GM21526 (cell line): ENCODE measurements at regions not wholly inside any gene's neighbourhood (a gene's known extent, or its start where the extent isn't known, plus 50 kb on each side); places are given as distances from the start of the nearest gene placed in this dataset.
"Not testable (repeated sequence)": the region's sequence is repeated elsewhere in the genome, so short reads cannot be mapped to it uniquely, and the experiment has no call there.

Source experiments
- ATAC-seq: cut with Tn5 transposase; IDR thresholded peaks from one replicate; pipeline ENCODE4 v1.9.1; 2021; ENCODE audit warnings: moderate library complexity; ENCODE audit not compliant: unreplicated experiment, low FRiP score

DNA sequence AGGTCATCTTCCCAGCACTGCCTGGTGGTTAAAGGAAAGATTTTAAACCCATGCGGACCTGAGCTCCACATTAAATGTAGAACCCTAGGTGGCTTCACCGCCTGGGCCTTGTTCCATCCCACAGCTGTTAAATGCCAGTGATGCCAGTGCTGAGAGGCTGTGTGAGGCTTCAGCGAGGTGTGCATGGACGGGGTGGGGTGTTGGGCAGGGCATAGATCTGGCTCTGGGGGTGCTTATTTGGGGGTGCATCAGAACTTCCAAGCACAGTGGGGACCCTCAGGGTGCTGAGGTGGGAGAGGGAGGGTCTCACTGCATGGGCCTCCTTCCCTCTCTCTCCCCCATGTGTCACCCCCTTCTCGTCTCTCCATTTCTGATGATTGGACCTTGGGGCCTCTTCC is 90.1 kb upstream of the B3GAT1 start:
- ATAC-seq = no peak

DNA sequence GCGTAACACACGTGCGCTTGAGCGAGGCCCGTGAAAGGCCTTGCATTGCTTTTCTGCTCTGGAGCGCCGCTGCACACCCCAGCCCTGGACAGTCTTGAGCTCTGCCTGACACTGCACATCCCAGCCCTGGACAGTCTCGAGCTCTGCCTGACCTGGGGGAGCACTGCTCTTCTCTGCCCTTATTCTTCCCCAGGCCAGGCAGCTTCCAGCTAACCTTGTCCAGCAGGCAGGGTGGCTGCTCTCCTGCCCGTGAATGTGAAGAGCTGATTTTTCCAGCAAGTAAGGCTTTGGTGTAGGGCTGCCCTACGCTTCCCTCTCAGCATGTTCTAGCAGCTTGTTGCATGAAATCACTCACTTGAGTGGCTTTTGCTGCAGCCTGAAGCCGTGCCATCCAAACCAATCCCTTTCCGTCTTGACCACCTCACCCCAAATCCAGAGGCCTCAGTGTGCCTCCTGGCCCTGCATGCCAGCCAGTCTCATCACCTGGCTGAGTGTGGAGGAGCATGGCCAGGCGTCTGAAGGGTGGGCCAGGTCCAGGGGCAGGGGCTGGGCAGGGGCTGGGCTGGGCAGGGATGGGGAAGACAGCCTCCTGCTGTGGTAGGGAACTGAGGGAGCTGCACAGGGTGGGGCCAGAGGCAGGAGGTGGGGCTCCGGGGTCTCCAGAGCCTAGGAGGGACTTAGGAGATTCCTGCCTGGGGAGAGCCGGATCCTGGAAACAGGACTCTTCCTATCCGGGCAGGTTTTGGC is 89.5 kb upstream of the B3GAT1 start:
- no peak for ATAC-seq

DNA sequence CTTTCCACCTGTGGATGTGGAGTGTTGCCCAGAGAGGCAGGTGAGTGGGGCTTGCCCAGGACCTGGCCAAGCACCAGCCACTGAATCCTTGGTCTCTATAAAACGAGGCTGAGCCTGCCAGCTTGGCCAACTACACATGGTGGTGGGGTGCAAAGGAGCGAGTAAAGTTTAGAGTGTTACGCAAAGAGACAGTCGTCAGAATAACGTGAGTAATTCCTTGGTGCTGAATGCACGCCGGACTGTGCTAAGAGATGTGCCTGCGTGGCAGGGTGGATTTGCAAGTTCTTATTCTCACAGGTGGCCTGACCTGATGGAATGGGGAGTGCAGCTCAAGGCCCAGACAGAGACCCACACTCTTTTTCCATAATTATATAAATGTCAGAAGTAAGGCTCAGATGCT is 88.6 kb upstream of the B3GAT1 start:
- no peak for ATAC-seq

DNA sequence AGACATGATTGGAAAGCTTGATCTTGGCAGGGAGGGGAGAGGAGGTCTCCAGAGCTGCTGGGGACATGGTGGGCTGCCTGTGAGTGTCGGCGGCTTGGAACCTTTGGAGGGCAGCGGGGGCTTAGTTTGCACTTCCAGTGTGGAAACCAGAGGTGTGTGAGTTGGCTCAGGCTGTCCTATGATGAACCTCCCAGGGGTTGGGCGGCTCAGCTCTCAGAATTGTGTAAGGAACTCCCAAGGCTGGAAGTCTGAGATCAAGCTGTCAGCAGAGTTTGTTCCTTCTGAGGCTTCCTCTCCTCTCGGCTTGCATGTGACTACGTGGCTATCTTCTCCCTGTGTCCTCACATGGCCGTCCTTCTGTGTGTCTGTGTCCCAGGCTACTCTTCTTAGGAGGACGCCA is 87.9 kb upstream of the B3GAT1 start:
- ATAC-seq = no peak

DNA sequence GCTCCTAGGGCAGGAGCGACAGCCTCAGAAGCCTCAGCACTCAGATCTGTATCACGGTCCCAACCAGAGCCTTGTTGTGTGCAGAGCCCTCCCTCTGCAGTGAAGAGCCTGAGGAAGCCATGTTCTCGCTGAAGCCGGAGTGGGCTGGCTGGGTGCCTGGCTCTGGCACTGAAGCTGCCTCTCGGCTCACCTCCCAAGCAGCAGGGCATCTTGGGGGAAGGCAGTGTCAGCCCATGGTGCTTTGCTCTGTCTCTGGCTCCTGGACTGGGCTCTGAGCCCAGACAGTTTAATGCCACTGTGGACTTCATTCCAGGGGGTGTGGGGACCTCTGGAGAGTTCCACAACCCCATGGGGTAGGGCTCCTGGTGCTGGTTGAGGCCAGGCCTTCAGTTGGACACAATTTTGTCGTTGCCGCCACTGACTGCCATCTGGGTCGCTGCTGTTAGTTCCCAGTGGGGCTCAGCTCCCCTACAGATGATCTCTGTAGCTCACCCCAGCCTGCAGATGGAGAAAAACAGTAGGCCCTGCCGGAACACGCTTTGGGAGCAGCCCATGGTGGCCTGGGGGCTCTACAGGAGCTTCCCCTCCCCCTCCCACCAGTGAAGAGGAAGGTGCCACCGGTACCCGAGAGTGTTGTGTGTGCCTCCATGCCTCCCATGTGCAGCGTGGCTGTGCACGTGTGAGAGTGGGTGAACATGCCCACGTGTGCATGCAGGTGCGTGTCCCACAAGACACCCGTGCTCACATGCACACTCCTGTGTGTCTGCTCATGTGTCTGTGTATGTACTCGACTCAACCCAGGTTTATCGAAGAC is 86.5 kb upstream of the B3GAT1 start:
- no peak for ATAC-seq

DNA sequence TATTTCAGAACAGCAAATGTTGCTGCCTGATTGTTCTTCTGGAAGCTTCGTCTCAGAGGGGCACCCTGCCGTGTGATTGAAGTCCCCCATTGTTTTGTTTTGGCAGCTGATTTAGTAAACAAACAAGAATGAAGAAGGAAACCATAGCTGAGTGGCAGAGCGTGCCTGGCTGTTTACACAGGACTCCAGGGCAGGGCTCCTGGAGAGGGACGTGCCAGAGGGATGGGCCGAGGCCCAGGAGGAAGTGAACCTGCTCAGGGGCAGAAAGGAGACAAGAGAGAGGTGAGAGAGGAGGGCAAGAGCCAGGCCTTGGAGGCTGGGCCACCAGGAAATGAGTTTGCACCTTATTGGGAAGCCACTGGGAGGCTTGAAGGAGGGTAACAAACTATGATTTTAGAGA is 85.5 kb upstream of the B3GAT1 start:
- no peak for ATAC-seq

DNA sequence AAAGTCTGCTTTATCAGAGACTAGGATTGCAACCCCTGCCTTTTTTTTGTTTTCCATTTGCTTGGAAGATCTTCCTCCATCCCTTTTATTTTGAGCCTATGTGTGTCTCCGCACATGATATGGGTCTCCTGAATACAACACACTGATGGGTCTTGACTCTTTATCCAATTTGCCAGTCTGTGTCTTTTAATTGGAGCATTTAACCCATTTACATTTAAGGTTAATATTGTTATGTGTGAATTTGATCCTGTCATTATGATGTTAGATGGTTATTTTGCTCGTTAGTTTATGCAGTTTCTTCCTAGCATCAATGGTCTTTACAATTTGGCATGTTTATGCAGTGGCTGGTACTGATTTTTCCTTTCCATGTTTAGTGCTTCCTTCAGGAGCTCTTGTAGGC is 84.0 kb upstream of the B3GAT1 start:
- ATAC-seq = not testable (repeated sequence)

DNA sequence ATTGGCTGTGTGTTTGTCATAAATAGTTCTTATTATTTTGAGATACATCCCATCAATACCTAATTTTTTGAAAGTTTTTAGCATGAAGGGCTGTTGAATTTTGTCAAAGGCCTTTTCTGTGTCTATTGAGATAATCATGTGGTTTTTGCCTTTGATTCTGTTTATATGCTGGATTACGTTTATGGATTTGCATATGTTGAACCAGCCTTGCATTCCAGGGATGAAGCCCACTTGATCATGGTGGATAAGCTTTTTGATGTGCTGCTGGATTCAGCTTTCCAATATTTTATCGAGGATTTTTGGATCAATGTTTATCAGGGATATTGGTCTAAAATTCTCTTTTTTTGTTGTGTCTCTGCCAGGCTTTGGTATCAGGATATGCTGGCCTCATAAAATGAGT is 82.4 kb upstream of the B3GAT1 start:
- ATAC-seq = not testable (repeated sequence)

DNA sequence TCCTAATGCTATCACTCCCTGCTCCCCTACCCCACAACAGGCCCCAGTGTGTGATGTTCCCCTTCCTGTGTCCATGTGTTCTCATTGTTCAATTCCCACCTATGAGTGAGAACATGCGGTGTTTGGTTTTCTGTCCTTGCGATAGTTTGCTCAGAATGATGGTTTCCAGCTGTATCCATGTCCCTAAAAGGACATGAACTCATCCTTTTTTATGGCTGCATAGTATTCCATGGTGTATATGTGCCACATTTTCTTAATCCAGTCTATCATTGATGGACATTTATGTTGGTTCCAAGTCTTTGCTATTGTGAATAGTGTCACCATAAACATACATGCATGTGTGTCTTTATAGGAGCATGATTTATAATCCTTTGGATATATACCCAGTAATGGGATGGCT is 80.4 kb upstream of the B3GAT1 start:
- not testable (repeated sequence) for ATAC-seq

DNA sequence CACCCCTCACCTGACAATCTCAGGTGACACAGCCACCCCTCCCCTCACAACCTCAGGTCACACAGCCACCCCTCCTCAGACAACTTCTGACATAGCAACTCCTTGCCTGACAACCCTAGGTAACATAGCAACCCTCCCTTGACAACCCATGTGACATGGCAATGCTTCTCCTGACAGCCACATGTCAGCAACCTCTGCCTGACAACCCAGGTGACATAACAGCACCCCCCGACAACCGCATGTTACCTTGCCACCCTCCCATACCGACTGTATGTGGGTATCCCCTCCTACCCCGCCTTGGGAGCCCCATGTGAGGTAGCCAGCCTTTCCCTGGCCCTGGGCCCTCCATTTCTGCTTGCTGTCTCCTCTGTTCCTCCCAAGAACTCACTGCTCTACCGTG is 77.7 kb upstream of the B3GAT1 start:
- ATAC-seq = no peak

DNA sequence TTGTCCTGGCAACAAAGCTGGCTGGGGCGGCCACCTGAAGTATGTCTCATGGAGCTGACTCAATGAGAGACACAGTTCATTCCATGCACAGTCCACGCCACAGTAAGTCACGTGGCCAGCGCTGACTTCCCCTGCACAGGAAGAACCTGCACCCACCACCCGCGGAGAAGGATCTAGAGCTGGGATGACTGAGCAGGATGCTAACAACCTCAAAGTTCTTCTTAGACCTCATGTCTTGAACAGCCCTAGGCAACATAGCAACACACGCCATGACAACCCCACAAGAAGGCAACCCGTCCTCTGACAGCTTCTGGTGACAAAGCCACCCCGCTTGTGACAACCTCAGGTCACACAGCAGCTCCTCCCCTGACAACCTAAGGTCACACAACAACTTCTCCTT is 76.9 kb upstream of the B3GAT1 start:
- no peak for ATAC-seq

DNA sequence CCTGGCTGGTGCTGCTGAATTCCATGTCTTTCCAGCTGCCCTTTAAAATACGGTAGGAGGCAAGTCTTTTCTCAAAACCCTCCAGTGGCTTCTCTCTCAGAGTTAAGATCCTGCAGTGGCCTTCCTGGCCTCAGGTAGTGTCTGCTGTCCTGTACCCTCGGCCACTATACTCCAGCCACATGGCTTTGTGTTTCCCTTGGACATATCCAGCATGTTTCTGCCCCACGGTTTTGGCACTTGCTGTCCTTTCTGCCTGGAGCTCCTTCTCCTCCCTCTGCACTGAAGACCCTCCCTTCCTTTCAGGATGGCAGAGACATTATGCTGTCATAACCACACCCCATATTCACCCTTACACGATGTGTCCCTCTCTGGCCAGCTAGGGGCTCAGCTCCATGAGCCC is 76.5 kb upstream of the B3GAT1 start:
- no peak for ATAC-seq

DNA sequence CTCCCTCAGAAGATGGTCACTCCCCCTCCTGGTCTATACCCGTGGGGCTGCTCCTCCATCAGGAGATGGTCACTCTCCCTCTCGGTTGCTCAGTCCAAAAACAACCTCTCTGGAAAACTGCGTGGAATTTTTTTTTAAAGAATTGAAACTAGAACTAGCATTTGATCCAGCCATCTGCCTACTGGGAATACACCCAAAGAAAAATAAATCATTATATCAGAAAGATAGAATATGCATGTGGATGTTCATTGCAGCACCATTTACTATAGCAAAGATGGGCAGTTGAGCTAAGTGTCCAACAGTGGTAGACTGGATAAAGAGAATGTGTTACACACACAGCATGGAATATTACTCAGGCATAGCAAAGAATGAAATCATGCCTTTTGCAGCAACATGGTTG is 75.7 kb upstream of the B3GAT1 start:
- no peak for ATAC-seq

DNA sequence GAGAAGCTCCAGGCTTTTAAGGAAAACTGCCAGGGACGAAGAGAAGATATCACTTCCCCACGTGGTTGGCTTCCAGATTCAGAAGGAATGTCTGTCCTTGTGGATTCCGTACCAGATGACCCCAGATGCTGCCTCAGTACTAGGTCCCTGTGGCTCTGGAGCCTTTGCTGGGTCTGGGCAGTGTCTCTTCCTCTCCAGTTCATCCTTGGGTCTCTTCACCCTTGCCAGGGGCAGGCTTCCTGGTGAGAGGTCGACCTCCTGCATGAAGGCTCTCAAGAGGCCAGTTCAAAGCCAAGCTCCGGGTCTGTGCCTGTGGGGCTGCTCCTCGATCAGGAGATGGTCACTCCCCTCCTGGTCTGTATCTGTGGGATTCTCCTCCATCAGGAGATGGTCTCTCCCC is 74.7 kb upstream of the B3GAT1 start:
- no peak for ATAC-seq

DNA sequence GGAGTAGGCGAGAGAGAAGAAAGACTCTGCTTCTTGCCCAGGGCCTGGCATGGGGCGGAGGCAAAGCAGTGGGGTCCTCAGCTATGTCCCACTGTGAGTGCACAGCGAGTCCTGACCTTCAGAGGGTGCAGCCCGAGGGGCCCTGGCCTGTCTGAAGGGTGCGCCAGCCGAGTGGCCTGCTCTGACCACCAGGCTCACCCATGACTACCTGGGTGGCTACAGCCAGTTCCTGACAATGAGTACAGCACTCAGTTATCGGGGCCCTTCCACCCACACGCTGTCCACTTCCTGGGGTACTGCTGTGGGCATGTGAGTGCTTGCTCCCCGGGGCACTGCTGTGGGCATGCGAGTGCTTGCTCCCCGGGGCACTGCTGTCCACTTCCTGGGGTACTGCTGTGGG is 74.1 kb upstream of the B3GAT1 start:
- no peak for ATAC-seq

DNA sequence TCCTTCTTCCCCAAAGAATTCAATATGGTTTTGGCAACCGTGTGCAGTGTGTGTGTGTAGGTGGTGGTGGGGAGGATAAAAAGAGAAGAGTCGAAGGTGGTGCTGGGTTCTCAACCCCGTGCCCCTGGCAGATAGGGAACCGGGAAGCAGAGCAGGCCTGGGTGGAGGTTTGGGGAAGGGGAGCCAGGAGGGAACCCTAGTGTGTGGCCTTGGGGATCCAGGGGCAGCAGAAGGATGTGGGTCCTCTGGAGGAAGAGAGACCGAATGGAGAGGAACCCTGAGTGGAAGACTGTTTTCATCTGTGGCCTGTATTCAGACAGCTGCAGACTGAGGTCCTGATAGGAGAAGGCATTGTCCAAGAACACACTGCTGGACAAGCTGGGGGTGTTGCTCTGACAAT is 73.3 kb upstream of the B3GAT1 start:
- no peak for ATAC-seq

DNA sequence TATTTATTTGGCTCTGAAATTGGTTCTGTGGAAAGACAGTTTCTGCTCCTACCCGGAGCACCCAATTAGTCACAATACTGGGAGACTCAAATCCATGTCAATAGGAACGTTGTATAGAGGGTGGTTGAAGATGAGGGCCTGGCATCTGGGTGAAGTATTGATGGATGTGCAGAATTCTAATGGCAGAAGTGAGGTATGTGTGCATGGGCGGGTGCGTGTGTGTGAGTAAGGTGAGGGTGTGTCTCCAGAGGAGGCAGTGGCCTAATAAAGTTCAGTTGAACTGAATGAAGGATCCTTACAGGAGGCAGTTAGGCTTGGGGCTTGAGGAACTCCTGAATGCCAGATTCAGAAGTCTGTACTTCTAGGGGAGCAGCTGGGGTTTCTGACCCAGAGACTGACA is 71.8 kb upstream of the B3GAT1 start:
- no peak for ATAC-seq

DNA sequence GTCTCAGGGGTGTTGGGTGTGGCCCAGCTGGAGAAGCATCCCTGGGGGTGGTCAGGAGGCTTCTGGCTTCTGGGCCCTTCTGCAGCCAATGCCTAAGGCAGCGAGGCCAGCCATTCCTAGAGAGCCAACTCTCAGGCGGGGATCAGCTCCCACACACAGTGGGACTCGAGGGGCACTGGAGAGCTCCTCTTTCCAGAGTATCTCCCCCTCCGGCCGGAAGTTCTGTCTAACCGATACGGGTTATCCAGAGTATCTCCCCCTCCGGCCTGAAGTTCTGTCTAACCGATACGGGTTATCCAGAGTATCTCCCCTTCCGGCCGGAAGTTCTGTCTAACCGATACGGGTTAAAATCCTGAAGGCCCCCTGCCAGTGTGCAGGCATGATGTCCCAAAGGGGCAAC is 71.2 kb upstream of the B3GAT1 start:
- ATAC-seq = no peak

DNA sequence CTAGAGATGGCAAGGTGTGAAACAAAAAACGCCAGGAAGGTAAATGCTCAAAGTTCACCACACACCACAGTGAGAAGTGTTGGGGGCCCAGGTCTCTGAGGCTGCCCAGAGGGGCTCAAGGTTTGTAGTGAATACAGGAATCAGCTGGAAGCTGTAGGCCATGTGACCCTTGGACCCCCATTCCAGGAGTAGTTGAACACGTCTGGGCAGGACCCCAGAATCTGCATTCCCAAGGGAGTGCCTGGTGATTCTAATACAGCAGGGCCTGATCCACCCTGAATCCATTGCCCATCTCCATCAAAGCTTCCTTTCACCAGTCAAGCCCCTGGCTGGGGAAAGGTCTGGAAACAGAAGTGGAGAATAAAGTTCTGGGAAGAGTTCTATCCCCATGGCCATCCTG is 70.8 kb upstream of the B3GAT1 start:
- ATAC-seq = no peak

DNA sequence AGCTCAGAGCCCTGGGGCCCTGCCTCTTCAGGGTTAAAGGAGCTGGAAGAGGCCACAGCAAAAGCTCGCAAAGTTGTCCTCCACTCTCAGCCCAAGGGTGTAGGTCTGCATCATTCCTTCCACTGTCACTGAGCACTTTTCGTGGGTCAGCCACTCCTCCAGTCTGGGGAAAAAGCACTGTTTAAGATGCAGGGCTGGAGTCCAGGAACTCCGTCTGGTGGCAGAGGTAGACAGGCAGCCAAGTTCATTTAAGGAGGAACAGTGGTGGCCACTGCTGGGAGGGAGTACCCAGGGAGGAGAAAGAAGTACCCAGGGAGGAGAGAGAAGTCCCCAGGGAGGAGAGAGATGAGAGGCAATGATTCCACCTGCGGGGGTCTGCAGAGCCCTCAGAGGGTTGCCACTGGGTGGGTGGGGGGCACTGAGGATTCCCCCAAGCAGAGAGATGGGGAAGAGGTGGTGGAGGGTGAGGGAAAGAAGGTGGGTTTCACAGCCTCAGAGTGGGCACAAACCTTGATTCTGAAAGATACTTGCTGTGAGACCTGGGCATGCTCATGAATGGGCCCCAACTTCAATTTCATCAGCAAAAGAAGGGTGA is 70.0 kb upstream of the B3GAT1 start:
- no peak for ATAC-seq

DNA sequence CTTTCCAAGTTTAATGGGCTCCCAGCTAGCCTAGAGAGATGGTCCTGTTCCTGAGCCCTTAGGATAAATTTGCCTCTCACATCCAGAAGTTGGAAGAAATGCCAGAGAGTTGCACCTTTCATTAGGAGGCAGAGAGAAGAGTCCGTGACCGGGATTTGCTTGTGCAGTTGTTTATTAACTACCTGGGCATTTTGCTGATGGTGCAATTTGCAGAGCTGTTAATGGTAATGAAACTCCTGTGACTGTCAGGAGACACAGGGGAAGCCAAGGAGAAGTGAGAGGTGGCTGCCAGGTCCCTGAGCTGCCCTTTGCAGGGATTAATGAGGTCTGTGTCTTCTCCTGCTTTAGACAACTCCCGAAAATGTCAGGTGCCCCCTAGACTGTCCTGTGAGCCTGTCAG is 69.1 kb upstream of the B3GAT1 start:
- ATAC-seq = no peak
